ENCODE measurements at regions not wholly inside any gene's neighbourhood (a gene's known extent, or its start where the extent isn't known, plus 50 kb on each side); places are given as distances from the start of the nearest gene placed in this dataset.

- DNase-seq = no peak
Measured at GRCh38 chr2:239640676-239641578, 240.1 kb upstream of the HDAC4 start.

GRCh38 chr2:239640210-239640609 is 239.4 kb upstream of the HDAC4 start:
- DNase-seq = no peak

- peak in 1 of 2 experiments; percentile 55 for DNase-seq
Measured at GRCh38 chr2:239639421-239640185, 238.8 kb upstream of the HDAC4 start.

- DNase-seq = no peak
Measured at GRCh38 chr2:239638376-239638775, 237.6 kb upstream of the HDAC4 start.

- DNase-seq = no peak
Measured at GRCh38 chr2:239636808-239637207, 236.0 kb upstream of the HDAC4 start.

- DNase-seq = no peak
Measured at GRCh38 chr2:239634769-239635168, 233.9 kb upstream of the HDAC4 start.

GRCh38 chr2:239630618-239631286 is 229.9 kb upstream of the HDAC4 start:
- no peak for DNase-seq

GRCh38 chr2:239629926-239630617 is 229.3 kb upstream of the HDAC4 start:
- DNase-seq = no peak

GRCh38 chr2:239626961-239627592 is 226.3 kb upstream of the HDAC4 start:
- DNase-seq = no peak

GRCh38 chr2:239625971-239626734 is 225.3 kb upstream of the HDAC4 start:
- DNase-seq = no peak

GRCh38 chr2:239625156-239625845 is 224.5 kb upstream of the HDAC4 start:
- no peak for DNase-seq

- no peak for DNase-seq
Measured at GRCh38 chr2:239621611-239622010, 220.8 kb upstream of the HDAC4 start.

- no peak for DNase-seq
Measured at GRCh38 chr2:239619369-239619768, 218.5 kb upstream of the HDAC4 start.

- DNase-seq = no peak
Measured at GRCh38 chr2:239616729-239617128, 215.9 kb upstream of the HDAC4 start.

GRCh38 chr2:239612133-239612532 is 211.3 kb upstream of the HDAC4 start:
- no peak for DNase-seq

- no peak for DNase-seq
Measured at GRCh38 chr2:239611222-239611795, 210.5 kb upstream of the HDAC4 start.

- DNase-seq = no peak
Measured at GRCh38 chr2:239610457-239611221, 209.8 kb upstream of the HDAC4 start.

- DNase-seq = no peak
Measured at GRCh38 chr2:239609607-239610310, 208.9 kb upstream of the HDAC4 start.

GRCh38 chr2:239609162-239609561 is 208.3 kb upstream of the HDAC4 start:
- DNase-seq = no peak

All from NCI-H524 (cell line).